Mammary epithelial cell (primary cell): ENCODE measurements at regions not wholly inside any gene's neighbourhood (a gene's known extent, or its start where the extent isn't known, plus 50 kb on each side); places are given as distances from the start of the nearest gene placed in this dataset.

Source experiments
- EZH2 ChIP-seq: IDR thresholded peaks from 2 replicates; pipeline ENCODE4 v1.6.1; 2012; ENCODE audit warnings: low read length, inconsistent platforms, borderline replicate concordance
- TF ChIP-seq, protein P1 (sequence below), 2 donors: IDR thresholded peaks in 1 of 2; conservative IDR thresholded peaks in 1 of 2; 2 replicates each; pipeline ENCODE4 v1.5.1; 2011 to 2012; ENCODE audit warnings: inconsistent platforms in 2 of 2, low read length in 2 of 2, mild to moderate bottlenecking in 2 of 2, control low read depth in 1 of 2, low read depth in 1 of 2; ENCODE audit not compliant: insufficient read depth in 1 of 2; ENCODE audit errors: extremely low read depth in 1 of 2

- TF ChIP-seq, protein P1, sequence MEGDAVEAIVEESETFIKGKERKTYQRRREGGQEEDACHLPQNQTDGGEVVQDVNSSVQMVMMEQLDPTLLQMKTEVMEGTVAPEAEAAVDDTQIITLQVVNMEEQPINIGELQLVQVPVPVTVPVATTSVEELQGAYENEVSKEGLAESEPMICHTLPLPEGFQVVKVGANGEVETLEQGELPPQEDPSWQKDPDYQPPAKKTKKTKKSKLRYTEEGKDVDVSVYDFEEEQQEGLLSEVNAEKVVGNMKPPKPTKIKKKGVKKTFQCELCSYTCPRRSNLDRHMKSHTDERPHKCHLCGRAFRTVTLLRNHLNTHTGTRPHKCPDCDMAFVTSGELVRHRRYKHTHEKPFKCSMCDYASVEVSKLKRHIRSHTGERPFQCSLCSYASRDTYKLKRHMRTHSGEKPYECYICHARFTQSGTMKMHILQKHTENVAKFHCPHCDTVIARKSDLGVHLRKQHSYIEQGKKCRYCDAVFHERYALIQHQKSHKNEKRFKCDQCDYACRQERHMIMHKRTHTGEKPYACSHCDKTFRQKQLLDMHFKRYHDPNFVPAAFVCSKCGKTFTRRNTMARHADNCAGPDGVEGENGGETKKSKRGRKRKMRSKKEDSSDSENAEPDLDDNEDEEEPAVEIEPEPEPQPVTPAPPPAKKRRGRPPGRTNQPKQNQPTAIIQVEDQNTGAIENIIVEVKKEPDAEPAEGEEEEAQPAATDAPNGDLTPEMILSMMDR (conservative IDR thresholded peaks at IDR 0.05 in 1 of 2, IDR thresholded peaks at IDR 0.05 in 1 of 2; ENCODE audit: extremely low read depth in 1 of 2, insufficient read depth in 1 of 2, low read depth in 1 of 2, low read length in 2 of 2), result no peak
- no peak for TF ChIP-seq EZH2
Observed at GRCh38 chr5:86824637-86825036, 206.9 kb downstream of the COX7C start.
